HFFc6 (cell line): ENCODE measurements at regions not wholly inside any gene's neighbourhood (a gene's known extent, or its start where the extent isn't known, plus 50 kb on each side); places are given as distances from the start of the nearest gene placed in this dataset.

ENCODE experiments used
- DNase-seq: peaks from one replicate; pipeline ENCODE4 v3.0.0-alpha.2; 2018
- H3K27ac Mint-ChIP-seq: 2 replicates; pipeline ENCODE4 v1.8.0; 2020; ENCODE audit warnings: mild to moderate bottlenecking, mixed read lengths
- H3K27me3 Mint-ChIP-seq: 2 replicates; pipeline ENCODE4 v1.8.0; 2021; ENCODE audit warnings: mild to moderate bottlenecking, moderate library complexity, mixed read lengths; ENCODE audit not compliant: insufficient read depth
- H3K36me3 Mint-ChIP-seq: 2 replicates; pipeline ENCODE4 v1.8.0; 2021; ENCODE audit warnings: low read depth, mixed read lengths
- H3K4me1 Mint-ChIP-seq: 2 replicates; pipeline ENCODE4 v1.8.0; 2020; ENCODE audit warnings: low read depth, mixed read lengths
- H3K4me3 Mint-ChIP-seq: 2 replicates; pipeline ENCODE4 v1.8.0; 2020; ENCODE audit warnings: mild to moderate bottlenecking, moderate library complexity, mixed read lengths
- H3K9me3 Mint-ChIP-seq: 2 replicates; pipeline ENCODE4 v1.8.0; 2020; ENCODE audit warnings: mild to moderate bottlenecking, mixed read lengths
- CTCF ChIP-seq: fragments of 200-600 bp; sonication (generic); IDR thresholded peaks from 2 replicates; pipeline ENCODE4 v1.5.0; 2021; ENCODE audit warnings: antibody characterized with exemption, mild to moderate bottlenecking

DNA sequence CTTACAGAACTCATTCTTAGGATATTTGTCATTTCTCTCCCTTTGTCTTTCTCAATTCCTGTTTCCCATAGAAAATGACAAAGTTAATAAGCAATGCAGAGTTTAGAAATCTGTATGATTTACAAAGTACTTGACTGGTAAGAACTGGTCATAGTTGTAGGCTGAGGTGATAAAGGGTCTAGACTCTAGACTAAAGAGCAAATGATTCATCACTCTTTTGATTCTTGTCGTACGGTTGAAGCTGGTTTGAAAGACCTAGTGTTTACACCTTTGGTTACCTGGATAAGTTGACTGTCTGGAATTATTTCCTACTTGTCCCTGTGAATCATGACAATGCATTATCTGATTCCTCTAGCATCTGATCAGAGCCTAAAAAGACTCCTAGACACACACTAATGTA lies 58.9 kb upstream of the TP63 start:
- DNase-seq = no peak
- Mint-ChIP-seq H3K4me3 (no peak overlapping the region), H3K27me3 (peaks cover 4% of the 10 kb centered on the region; the same call in 1 of the 2 replicates), H3K27ac (no peak overlapping the region), H3K4me1 (no peaks in the 10 kb centered on the region), H3K9me3 (peaks cover 15% of the 10 kb centered on the region), H3K36me3 (no peaks in the 10 kb centered on the region)
- TF ChIP-seq CTCF = no peak

DNA sequence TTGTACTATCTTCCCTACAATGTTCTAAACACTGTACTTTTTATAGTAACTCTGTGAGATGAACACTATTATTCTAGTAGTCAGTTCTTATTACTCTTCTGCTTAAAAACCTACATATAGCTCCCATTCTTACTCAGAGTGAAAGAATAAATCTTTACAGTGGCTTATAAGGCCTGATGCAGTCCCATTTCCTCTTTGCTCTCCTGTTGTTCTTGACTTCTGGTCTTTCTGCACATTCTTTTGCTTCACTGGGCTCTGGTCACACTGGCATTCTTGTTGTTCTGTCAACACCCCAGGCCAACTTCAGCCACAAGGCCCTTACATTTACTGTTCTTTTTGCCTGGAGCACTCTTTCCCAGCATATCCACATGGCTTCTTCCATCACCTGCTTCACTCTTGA lies 58.2 kb upstream of the TP63 start:
- no peaks in the 10 kb centered on the region for H3K36me3 Mint-ChIP-seq
- H3K4me3 Mint-ChIP-seq = no peak overlapping the region
- H3K4me1 Mint-ChIP-seq = no peaks in the 10 kb centered on the region
- TF ChIP-seq CTCF = no peak
- peaks cover 4% of the 10 kb centered on the region; the same call in 1 of the 2 replicates for H3K27me3 Mint-ChIP-seq
- no peak overlapping the region for H3K27ac Mint-ChIP-seq
- DNase-seq = no peak
- H3K9me3 Mint-ChIP-seq = peaks cover 17% of the 10 kb centered on the region

GRCh38 chr3:189576486-189576885 lies 54.7 kb upstream of the TP63 start:
- no peaks in the 10 kb centered on the region for H3K36me3 Mint-ChIP-seq
- H3K27ac Mint-ChIP-seq = no peak overlapping the region
- no peak overlapping the region for H3K4me3 Mint-ChIP-seq
- TF ChIP-seq CTCF = no peak
- peaks cover 28% of the 10 kb centered on the region for H3K9me3 Mint-ChIP-seq
- DNase-seq = no peak
- H3K27me3 Mint-ChIP-seq = peaks cover 2% of the 10 kb centered on the region; the same call in 1 of the 2 replicates
- no peaks in the 10 kb centered on the region for H3K4me1 Mint-ChIP-seq

DNA sequence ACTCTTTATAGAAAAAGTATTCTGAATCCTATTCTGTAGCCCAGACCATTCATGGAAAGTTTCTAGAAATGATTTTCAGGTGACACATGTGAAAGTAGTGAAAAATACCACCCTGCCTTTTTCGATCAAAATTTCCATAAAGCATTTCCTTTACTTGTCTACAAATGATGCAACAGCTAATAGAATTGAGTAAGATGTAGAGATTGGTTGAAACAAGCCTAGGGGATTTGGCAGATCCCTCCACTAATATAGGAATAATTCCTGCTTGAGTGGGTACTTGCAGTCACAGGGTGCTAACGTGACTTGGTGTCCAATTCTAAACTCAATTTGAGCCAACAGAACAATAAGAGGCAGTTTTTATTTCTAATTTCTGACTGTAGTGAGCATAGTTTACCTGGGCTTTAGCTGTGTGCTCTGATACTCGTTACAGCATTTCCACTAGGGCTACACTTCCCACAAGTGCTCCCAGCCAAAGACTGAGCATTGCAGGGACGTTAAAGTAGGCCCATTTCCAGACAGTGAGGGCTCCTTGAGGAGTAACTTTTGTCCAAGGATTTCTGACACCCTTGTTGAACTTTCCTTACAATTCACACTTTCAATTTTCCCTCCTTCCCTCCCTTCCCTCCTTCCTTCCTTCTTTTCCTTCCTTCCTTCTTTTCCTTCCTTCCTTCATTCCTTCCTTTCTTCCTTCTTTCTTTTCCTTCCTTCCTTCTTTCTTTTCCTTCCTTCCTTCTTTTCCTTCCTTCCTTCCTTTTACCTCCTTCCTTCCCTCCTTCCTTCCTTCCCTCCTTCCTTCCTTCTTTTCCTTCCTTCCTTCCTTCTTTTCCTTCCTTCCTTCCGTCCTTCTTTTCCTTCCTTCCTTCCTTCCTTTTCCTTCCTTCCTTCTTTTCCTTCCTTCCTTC lies 53.9 kb upstream of the TP63 start:
- no peak for TF ChIP-seq CTCF
- Mint-ChIP-seq H3K27me3 (peaks cover 2% of the 10 kb centered on the region; the same call in 1 of the 2 replicates), H3K9me3 (peaks cover 28% of the 10 kb centered on the region), H3K27ac (no peak overlapping the region), H3K36me3 (no peaks in the 10 kb centered on the region), H3K4me1 (no peaks in the 10 kb centered on the region), H3K4me3 (no peak overlapping the region)
- no peak for DNase-seq

- H3K36me3 Mint-ChIP-seq = no peaks in the 10 kb centered on the region
- H3K9me3 Mint-ChIP-seq = peaks cover 34% of the 10 kb centered on the region
- no peak for TF ChIP-seq CTCF
- no peak overlapping the region for H3K4me3 Mint-ChIP-seq
- no peak overlapping the region for H3K27ac Mint-ChIP-seq
- no peaks in the 10 kb centered on the region for H3K4me1 Mint-ChIP-seq
- H3K27me3 Mint-ChIP-seq = no peaks in the 10 kb centered on the region
- no peak for DNase-seq
These were observed 51.0 kb upstream of the TP63 start for GRCh38 chr3:189580190-189580589.
